ES-I3 (cell line): ENCODE measurements at regions not wholly inside any gene's neighbourhood (a gene's known extent, or its start where the extent isn't known, plus 50 kb on each side); places are given as distances from the start of the nearest gene placed in this dataset.

Experiments
- H3K36me3 ChIP-seq: 2 replicates; pipeline ENCODE4 v1.6.1; 2013; ENCODE audit warnings: mild to moderate bottlenecking, low read length, control low read depth, moderate library complexity; ENCODE audit not compliant: insufficient read depth
- H3K4me1 ChIP-seq: 2 replicates; pipeline ENCODE4 v1.6.1; 2013; ENCODE audit warnings: mild to moderate bottlenecking, control low read depth, low read length; ENCODE audit not compliant: insufficient read depth
- H3K9ac ChIP-seq: 2 replicates; pipeline ENCODE4 v1.6.1; 2013; ENCODE audit warnings: low read depth, mild to moderate bottlenecking, low read length, moderate library complexity
- H3K9me3 ChIP-seq: 2 replicates; pipeline ENCODE4 v1.6.1; 2013; ENCODE audit warnings: mild to moderate bottlenecking, low read length, moderate library complexity; ENCODE audit not compliant: control insufficient read depth, insufficient read depth

GRCh38 chr2:120802867-120803484, 67.3 kb downstream of the GLI2 start:
- Histone ChIP-seq H3K36me3 (no peaks in the 10 kb centered on the region; the same call in 1 of the 2 replicates), H3K9me3 (no peaks in the 10 kb centered on the region), H3K4me1 (peaks cover 5% of the 10 kb centered on the region), H3K9ac (no peak overlapping the region)

- H3K9me3 ChIP-seq, result no peaks in the 10 kb centered on the region
- H3K9ac ChIP-seq, result no peak overlapping the region
- H3K36me3 ChIP-seq, result no peaks in the 10 kb centered on the region; the same call in 1 of the 2 replicates
- no peaks in the 10 kb centered on the region; the same call in 1 of the 2 replicates for H3K4me1 ChIP-seq
Observed at GRCh38 chr2:120803764-120804335, 68.2 kb downstream of the GLI2 start.

- Histone ChIP-seq H3K36me3 (no peaks in the 10 kb centered on the region; the same call in 1 of the 2 replicates), H3K4me1 (no peaks in the 10 kb centered on the region; the same call in 1 of the 2 replicates), H3K9ac (no peak overlapping the region), H3K9me3 (no peaks in the 10 kb centered on the region)
Observed at GRCh38 chr2:120804459-120804858, 68.8 kb downstream of the GLI2 start.

GRCh38 chr2:120805011-120805410, 69.3 kb downstream of the GLI2 start:
- H3K4me1 ChIP-seq, result no peaks in the 10 kb centered on the region; the same call in 1 of the 2 replicates
- no peaks in the 10 kb centered on the region; the same call in 1 of the 2 replicates for H3K36me3 ChIP-seq
- H3K9ac ChIP-seq, result no peak overlapping the region
- no peaks in the 10 kb centered on the region for H3K9me3 ChIP-seq

GRCh38 chr2:120805602-120806001, 69.9 kb downstream of the GLI2 start:
- Histone ChIP-seq H3K9me3 (no peaks in the 10 kb centered on the region), H3K9ac (no peak overlapping the region), H3K36me3 (no peaks in the 10 kb centered on the region; the same call in 1 of the 2 replicates), H3K4me1 (no peaks in the 10 kb centered on the region; the same call in 1 of the 2 replicates)

GRCh38 chr2:120807751-120808150, 72.1 kb downstream of the GLI2 start:
- H3K36me3 ChIP-seq, result no peaks in the 10 kb centered on the region; the same call in 1 of the 2 replicates

GRCh38 chr2:120809151-120809550, 73.5 kb downstream of the GLI2 start:
- Histone ChIP-seq H3K4me1 (no peaks in the 10 kb centered on the region), H3K36me3 (no peaks in the 10 kb centered on the region; the same call in 1 of the 2 replicates), H3K9ac (no peak overlapping the region), H3K9me3 (no peaks in the 10 kb centered on the region)

More at GRCh38 chr2:120807751-120808150, 72.1 kb downstream of the GLI2 start:
- Histone ChIP-seq H3K9me3 (no peaks in the 10 kb centered on the region), H3K4me1 (no peaks in the 10 kb centered on the region), H3K9ac (no peak overlapping the region)

GRCh38 chr2:120809609-120810440, 74.2 kb downstream of the GLI2 start:
- H3K9ac ChIP-seq, result no peak overlapping the region
- no peaks in the 10 kb centered on the region; the same call in 1 of the 2 replicates for H3K36me3 ChIP-seq
- H3K4me1 ChIP-seq, result no peaks in the 10 kb centered on the region
- H3K9me3 ChIP-seq, result no peaks in the 10 kb centered on the region

GRCh38 chr2:120810639-120811038, 75.0 kb downstream of the GLI2 start:
- H3K36me3 ChIP-seq, result no peaks in the 10 kb centered on the region; the same call in 1 of the 2 replicates
- no peaks in the 10 kb centered on the region for H3K9me3 ChIP-seq
- no peaks in the 10 kb centered on the region for H3K4me1 ChIP-seq
- H3K9ac ChIP-seq, result no peak overlapping the region

GRCh38 chr2:120812866-120813265, 77.2 kb downstream of the GLI2 start:
- H3K4me1 ChIP-seq, result no peaks in the 10 kb centered on the region
- no peaks in the 10 kb centered on the region; the same call in 1 of the 2 replicates for H3K36me3 ChIP-seq
- H3K9ac ChIP-seq, result no peak overlapping the region
- no peaks in the 10 kb centered on the region for H3K9me3 ChIP-seq

GRCh38 chr2:120814352-120814751, 78.7 kb downstream of the GLI2 start:
- no peaks in the 10 kb centered on the region; the same call in 1 of the 2 replicates for H3K36me3 ChIP-seq
- H3K4me1 ChIP-seq, result peaks cover 7% of the 10 kb centered on the region
- H3K9ac ChIP-seq, result no peak overlapping the region
- no peaks in the 10 kb centered on the region for H3K9me3 ChIP-seq

GRCh38 chr2:120815292-120815691, 79.6 kb downstream of the GLI2 start:
- H3K36me3 ChIP-seq, result no peaks in the 10 kb centered on the region; the same call in 1 of the 2 replicates
- H3K9me3 ChIP-seq, result no peaks in the 10 kb centered on the region
- H3K9ac ChIP-seq, result no peak overlapping the region
- H3K4me1 ChIP-seq, result peaks cover 15% of the 10 kb centered on the region

GRCh38 chr2:120817136-120817955, 81.7 kb downstream of the GLI2 start:
- no peaks in the 10 kb centered on the region; the same call in 1 of the 2 replicates for H3K36me3 ChIP-seq
- H3K9ac ChIP-seq, result no peak overlapping the region
- no peaks in the 10 kb centered on the region for H3K9me3 ChIP-seq
- peaks cover 25% of the 10 kb centered on the region for H3K4me1 ChIP-seq

GRCh38 chr2:120817956-120818325, 82.3 kb downstream of the GLI2 start:
- H3K9me3 ChIP-seq, result no peaks in the 10 kb centered on the region
- H3K36me3 ChIP-seq, result no peaks in the 10 kb centered on the region; the same call in 1 of the 2 replicates
- H3K4me1 ChIP-seq, result peaks cover 29% of the 10 kb centered on the region
- H3K9ac ChIP-seq, result no peak overlapping the region
